Esophagus muscularis mucosa (tissue), 4 donors: ENCODE measurements at regions not wholly inside any gene's neighbourhood (a gene's known extent, or its start where the extent isn't known, plus 50 kb on each side); places are given as distances from the start of the nearest gene placed in this dataset.

Experiments
- CTCF ChIP-seq, 3 experiments: fragments of 200-600 bp in 2 of 3; fragments of 450-650 bp in 1 of 3; sonication (generic) in 2 of 3; IDR thresholded peaks; one replicate each; pipeline ENCODE4 v1.5.1; 2017 to 2019; ENCODE audit warnings: antibody characterized with exemption in 3 of 3, mild to moderate bottlenecking in 2 of 3, moderate library complexity in 1 of 3
- EP300 ChIP-seq: sonication (generic); formaldehyde crosslinking; IDR thresholded peaks from one replicate; pipeline ENCODE4 v1.6.1; 2017; ENCODE audit warnings: antibody characterized with exemption
- POLR2A ChIP-seq: fragments of 450-650 bp; IDR thresholded peaks from one replicate; pipeline ENCODE4 v1.6.1; 2017; ENCODE audit warnings: antibody characterized with exemption, moderate library complexity, mild to moderate bottlenecking, low read depth

GRCh38 chr6:85195243-85195642, 254.6 kb upstream of the NT5E start:
- TF ChIP-seq CTCF (IDR thresholded peaks at IDR 0.05), result no peak
- no peak for TF ChIP-seq EP300
- TF ChIP-seq POLR2A, result no peak
